PC-3 (cell line): ENCODE measurements at regions not wholly inside any gene's neighbourhood (a gene's known extent, or its start where the extent isn't known, plus 50 kb on each side); places are given as distances from the start of the nearest gene placed in this dataset.

ENCODE experiments used
- CTCF ChIP-seq: fragments of 300-600 bp; sonication (generic); conservative IDR thresholded peaks from 2 replicates; pipeline ENCODE4 v1.5.1; 2017; ENCODE audit warnings: antibody characterized with exemption, low read depth, mild to moderate bottlenecking, low read length
- EZH2 ChIP-seq: fragments of 300-600 bp; sonication (generic); IDR thresholded peaks from one replicate; pipeline ENCODE4 v1.6.1; 2017; ENCODE audit warnings: antibody characterized with exemption, mild to moderate bottlenecking, low read length; ENCODE audit not compliant: unreplicated experiment
- EZH2phosphoT487 ChIP-seq: fragments of 300-600 bp; sonication (generic); IDR thresholded peaks from 2 replicates; pipeline ENCODE4 v1.6.1; 2018; ENCODE audit warnings: mild to moderate bottlenecking, antibody characterized with exemption, low read length, borderline replicate concordance

- TF ChIP-seq CTCF (no peak), EZH2 (no peak), EZH2phosphoT487 (no peak)
Measured at GRCh38 chr14:81946834-81947798, 413.5 kb upstream of the SEL1L start.
